SK-N-SH treated with all-trans-retinoic acid at 6 μM for 48 hours (cell line): ENCODE measurements at regions not wholly inside any gene's neighbourhood (a gene's known extent, or its start where the extent isn't known, plus 50 kb on each side); places are given as distances from the start of the nearest gene placed in this dataset.

Experiments
- ATAC-seq: fragments of 200-7000 bp; cut with Tn5 transposase; 3 replicates; pipeline ENCODE4 v1.9.1; 2020; ENCODE audit warnings: mild to moderate bottlenecking, moderate library complexity
- ARNTL ChIP-seq: fragments of 450-650 bp; formaldehyde crosslinking; IDR thresholded peaks from 2 replicates; pipeline ENCODE4 v1.5.0; 2020; ENCODE audit warnings: low read depth, mild to moderate bottlenecking, moderate library complexity, borderline replicate concordance
- BACH2 ChIP-seq: fragments of 250-450 bp; sonication (Bioruptor Pico); IDR thresholded peaks from 2 replicates; pipeline ENCODE4 v1.9.0; 2021; ENCODE audit warnings: mild to moderate bottlenecking, borderline replicate concordance
- CSDC2 ChIP-seq: fragments of 250-450 bp; sonication (Bioruptor Pico); IDR thresholded peaks from 2 replicates; pipeline ENCODE4 v1.5.0; 2020; ENCODE audit warnings: mild to moderate bottlenecking, moderate library complexity
- ESRRG ChIP-seq: fragments of 250-450 bp; sonication (Bioruptor Pico); IDR thresholded peaks from 2 replicates; pipeline ENCODE4 v1.6.1; 2021; ENCODE audit warnings: mild to moderate bottlenecking
- GLIS3 ChIP-seq: fragments of 250-450 bp; sonication (Bioruptor Pico); IDR thresholded peaks from 2 replicates; pipeline ENCODE4 v1.5.0; 2020; ENCODE audit warnings: mild to moderate bottlenecking, moderate library complexity
- ISL1 ChIP-seq: fragments of 250-450 bp; sonication (Bioruptor Pico); IDR thresholded peaks from 2 replicates; pipeline ENCODE4 v2.1.2; 2022; ENCODE audit warnings: mild to moderate bottlenecking, moderate library complexity
- OSR1 ChIP-seq: fragments of 250-450 bp; sonication (Bioruptor Pico); IDR thresholded peaks from 2 replicates; pipeline ENCODE4 v1.8.0; 2022; ENCODE audit warnings: moderate library complexity, mild to moderate bottlenecking, inconsistent platforms
- PPARA ChIP-seq: fragments of 250-450 bp; sonication (Bioruptor Pico); IDR thresholded peaks from 2 replicates; pipeline ENCODE4 v1.5.0; 2020; ENCODE audit warnings: mild to moderate bottlenecking, borderline replicate concordance
- RARB ChIP-seq: fragments of 250-450 bp; sonication (Bioruptor Pico); IDR thresholded peaks from 2 replicates; pipeline ENCODE4 v1.8.0; 2021; ENCODE audit warnings: mild to moderate bottlenecking, moderate library complexity
- SNAI2 ChIP-seq: fragments of 250-450 bp; sonication (Bioruptor Pico); IDR thresholded peaks from 2 replicates; pipeline ENCODE4 v1.5.0; 2020; ENCODE audit warnings: mild to moderate bottlenecking, moderate library complexity
- TCF4 ChIP-seq: fragments of 250-450 bp; sonication (Bioruptor Pico); IDR thresholded peaks from 2 replicates; pipeline ENCODE4 v1.8.0; 2021; ENCODE audit warnings: mild to moderate bottlenecking, moderate library complexity, borderline replicate concordance
- TOX ChIP-seq: fragments of 250-450 bp; sonication (Bioruptor Pico); IDR thresholded peaks from 2 replicates; pipeline ENCODE4 v1.8.0; 2021; ENCODE audit warnings: mild to moderate bottlenecking, moderate library complexity, borderline replicate concordance
- TSHZ2 ChIP-seq: fragments of 250-450 bp; sonication (Bioruptor Pico); IDR thresholded peaks from 2 replicates; pipeline ENCODE4 v1.5.0; 2020; ENCODE audit warnings: mild to moderate bottlenecking, moderate library complexity
- ZC3H10 ChIP-seq: fragments of 250-450 bp; sonication (Bioruptor Pico); IDR thresholded peaks from 2 replicates; pipeline ENCODE4 v1.5.1; 2021; ENCODE audit warnings: mild to moderate bottlenecking, moderate library complexity
- ZFP3 ChIP-seq: fragments of 250-450 bp; sonication (Bioruptor Pico); IDR thresholded peaks from 2 replicates; pipeline ENCODE4 v1.5.0; 2020; ENCODE audit warnings: mild to moderate bottlenecking, moderate library complexity
- ZFP30 ChIP-seq: fragments of 450-650 bp; formaldehyde crosslinking; IDR thresholded peaks from 2 replicates; pipeline ENCODE4 v1.5.0; 2022; ENCODE audit warnings: mild to moderate bottlenecking, moderate library complexity
- ZNF565 ChIP-seq: fragments of 450-650 bp; formaldehyde crosslinking; conservative IDR thresholded peaks from 2 replicates; pipeline ENCODE4 v1.5.0; 2020; ENCODE audit warnings: low read depth, mild to moderate bottlenecking, moderate library complexity
- ZNF70 ChIP-seq: fragments of 450-650 bp; formaldehyde crosslinking; IDR thresholded peaks from 2 replicates; pipeline ENCODE4 v1.5.0; 2020; ENCODE audit warnings: mild to moderate bottlenecking, moderate library complexity
- ZNF8 ChIP-seq: fragments of 450-650 bp; formaldehyde crosslinking; IDR thresholded peaks from 2 replicates; pipeline ENCODE4 v1.5.0; 2020; ENCODE audit warnings: mild to moderate bottlenecking, moderate library complexity
- TF ChIP-seq, protein P1 (sequence below): fragments of 250-450 bp; sonication (Bioruptor Pico); IDR thresholded peaks from 2 replicates; pipeline ENCODE4 v1.5.1; 2020; ENCODE audit warnings: low read depth, mild to moderate bottlenecking, moderate library complexity
- TF ChIP-seq, protein P2 (sequence below): fragments of 250-450 bp; sonication (Bioruptor Pico); IDR thresholded peaks from 2 replicates; pipeline ENCODE4 v1.8.0; 2021; ENCODE audit warnings: low read depth, mild to moderate bottlenecking, moderate library complexity, borderline replicate concordance
- TF ChIP-seq, protein P3 (sequence below): fragments of 250-450 bp; sonication (Bioruptor Pico); IDR thresholded peaks from 2 replicates; pipeline ENCODE4 v1.5.1; 2021; ENCODE audit warnings: mild to moderate bottlenecking, moderate library complexity

DNA sequence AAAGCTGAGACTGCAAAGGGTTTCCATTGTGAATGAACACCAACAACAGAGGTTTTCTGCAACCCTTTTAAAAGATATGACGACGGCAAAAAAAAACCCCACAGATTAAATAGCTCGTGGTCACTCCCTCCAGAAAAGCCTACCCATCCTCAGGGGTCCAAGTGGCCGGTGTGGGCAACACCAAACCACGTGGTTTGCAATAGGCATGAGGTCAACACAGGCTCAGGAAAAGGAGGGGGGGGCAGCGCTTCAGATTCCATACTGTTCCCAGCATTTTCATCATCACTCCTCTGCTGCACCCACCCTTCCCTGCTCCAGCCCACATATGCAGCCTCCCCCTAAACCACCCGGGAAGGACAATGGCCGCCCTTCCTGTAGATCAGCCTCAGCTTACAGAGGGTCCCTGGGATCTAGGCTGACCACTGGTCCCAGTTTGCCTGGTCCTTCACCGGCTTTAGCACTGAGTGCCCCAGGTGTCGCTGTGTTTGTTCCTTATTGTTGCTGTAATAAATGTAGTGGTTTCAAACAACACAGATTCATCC lies 122.8 kb upstream of the PHACTR3 start:
- no peak for TF ChIP-seq TOX (CRISPR knock-in tag)
- ATAC-seq, result no peak

DNA sequence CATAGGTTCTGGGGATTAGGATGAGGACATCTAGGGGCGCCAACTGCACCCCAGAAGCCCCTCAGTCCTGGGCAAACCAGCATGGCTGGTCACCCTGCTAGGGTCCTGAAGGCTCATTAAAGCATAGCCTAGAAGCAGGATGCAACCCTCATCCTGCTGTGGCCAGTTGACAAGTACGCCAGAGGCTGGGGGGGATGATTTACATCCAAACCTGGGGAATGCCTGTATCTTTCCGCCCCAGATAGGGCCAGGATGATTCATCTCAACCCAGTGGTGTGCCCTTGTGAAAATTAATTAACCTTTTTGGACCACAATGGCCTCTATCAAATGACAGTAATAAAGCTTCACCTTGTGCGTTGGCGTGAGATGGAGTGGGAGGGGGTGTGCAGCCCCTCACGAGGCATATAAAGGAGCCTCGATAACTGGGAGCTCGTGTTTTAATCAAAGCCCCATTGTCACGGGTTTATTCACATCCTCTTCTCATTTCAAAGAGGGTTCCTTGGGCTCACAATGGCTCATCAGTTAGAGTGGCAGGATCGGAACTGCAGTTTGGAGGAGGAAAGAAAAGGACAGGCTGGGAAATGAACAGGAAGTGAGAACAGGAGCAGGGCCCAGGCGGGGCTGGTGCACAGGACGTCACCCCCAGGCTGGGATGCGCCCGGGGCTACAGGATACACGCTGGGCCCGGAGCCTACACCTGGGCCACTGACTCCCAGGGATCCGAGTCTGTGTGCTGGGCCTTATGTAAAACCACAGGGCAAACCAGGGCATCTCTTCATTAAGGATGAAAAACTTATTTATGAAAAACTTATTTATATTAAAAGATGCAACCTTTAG lies 121.8 kb upstream of the PHACTR3 start:
- TF ChIP-seq SNAI2, result no peak
- TF ChIP-seq ZNF8 (CRISPR knock-in tag), result no peak
- no peak for TF ChIP-seq TCF4 (CRISPR knock-in tag)
- TF ChIP-seq, protein P1, sequence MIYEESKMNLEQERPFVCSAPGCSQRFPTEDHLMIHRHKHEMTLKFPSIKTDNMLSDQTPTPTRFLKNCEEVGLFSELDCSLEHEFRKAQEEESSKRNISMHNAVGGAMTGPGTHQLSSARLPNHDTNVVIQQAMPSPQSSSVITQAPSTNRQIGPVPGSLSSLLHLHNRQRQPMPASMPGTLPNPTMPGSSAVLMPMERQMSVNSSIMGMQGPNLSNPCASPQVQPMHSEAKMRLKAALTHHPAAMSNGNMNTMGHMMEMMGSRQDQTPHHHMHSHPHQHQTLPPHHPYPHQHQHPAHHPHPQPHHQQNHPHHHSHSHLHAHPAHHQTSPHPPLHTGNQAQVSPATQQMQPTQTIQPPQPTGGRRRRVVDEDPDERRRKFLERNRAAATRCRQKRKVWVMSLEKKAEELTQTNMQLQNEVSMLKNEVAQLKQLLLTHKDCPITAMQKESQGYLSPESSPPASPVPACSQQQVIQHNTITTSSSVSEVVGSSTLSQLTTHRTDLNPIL (CRISPR knock-in tag), result no peak
- no peak for TF ChIP-seq PPARA (CRISPR knock-in tag)
- TF ChIP-seq RARB (CRISPR knock-in tag), result no peak
- no peak for TF ChIP-seq ZFP30 (CRISPR knock-in tag)
- TF ChIP-seq ZNF565 (CRISPR knock-in tag), result no peak
- no peak for TF ChIP-seq ZFP3 (CRISPR knock-in tag)
- no peak for TF ChIP-seq ESRRG (CRISPR knock-in tag)
- TF ChIP-seq ZNF70 (CRISPR knock-in tag), result no peak
- no peak for TF ChIP-seq TOX (CRISPR knock-in tag)
- TF ChIP-seq BACH2 (CRISPR knock-in tag), result no peak
- TF ChIP-seq ZC3H10 (CRISPR knock-in tag), result no peak
- no peak for TF ChIP-seq ARNTL (CRISPR knock-in tag)
- no peak for TF ChIP-seq ISL1 (CRISPR knock-in tag)
- no peak for TF ChIP-seq TSHZ2 (CRISPR knock-in tag)
- TF ChIP-seq, protein P2, sequence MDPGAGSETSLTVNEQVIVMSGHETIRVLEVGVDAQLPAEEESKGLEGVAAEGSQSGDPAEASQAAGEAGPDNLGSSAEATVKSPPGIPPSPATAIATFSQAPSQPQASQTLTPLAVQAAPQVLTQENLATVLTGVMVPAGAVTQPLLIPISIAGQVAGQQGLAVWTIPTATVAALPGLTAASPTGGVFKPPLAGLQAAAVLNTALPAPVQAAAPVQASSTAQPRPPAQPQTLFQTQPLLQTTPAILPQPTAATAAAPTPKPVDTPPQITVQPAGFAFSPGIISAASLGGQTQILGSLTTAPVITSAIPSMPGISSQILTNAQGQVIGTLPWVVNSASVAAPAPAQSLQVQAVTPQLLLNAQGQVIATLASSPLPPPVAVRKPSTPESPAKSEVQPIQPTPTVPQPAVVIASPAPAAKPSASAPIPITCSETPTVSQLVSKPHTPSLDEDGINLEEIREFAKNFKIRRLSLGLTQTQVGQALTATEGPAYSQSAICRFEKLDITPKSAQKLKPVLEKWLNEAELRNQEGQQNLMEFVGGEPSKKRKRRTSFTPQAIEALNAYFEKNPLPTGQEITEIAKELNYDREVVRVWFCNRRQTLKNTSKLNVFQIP (CRISPR knock-in tag), result no peak
- no peak for TF ChIP-seq CSDC2 (CRISPR knock-in tag)
- ATAC-seq, result no peak

DNA sequence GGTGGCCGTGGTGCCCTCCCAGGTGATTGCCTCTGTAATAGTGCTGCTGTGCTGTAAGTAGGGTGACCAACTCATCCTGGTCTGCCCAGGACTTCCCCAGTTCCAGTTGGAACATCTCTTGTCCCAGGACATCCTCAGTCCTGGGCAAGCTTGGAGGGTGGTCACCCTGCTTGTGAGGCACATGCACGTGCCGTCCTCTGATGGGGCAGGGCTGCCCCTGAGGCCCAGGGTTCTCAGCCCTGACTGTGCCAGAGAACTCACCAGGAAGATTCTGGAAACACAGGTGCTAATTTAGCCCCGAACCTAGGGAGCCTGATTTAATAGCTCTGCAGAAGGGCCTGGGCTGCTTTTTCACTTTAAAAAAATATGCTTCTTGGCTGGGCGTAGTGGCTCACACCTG lies 120.9 kb upstream of the PHACTR3 start:
- no peak for ATAC-seq
- TF ChIP-seq GLIS3, result no peak
- no peak for TF ChIP-seq ZC3H10 (CRISPR knock-in tag)
- no peak for TF ChIP-seq TSHZ2 (CRISPR knock-in tag)
- no peak for TF ChIP-seq ESRRG (CRISPR knock-in tag)
- TF ChIP-seq ARNTL (CRISPR knock-in tag), result no peak
- TF ChIP-seq OSR1, result no peak
- TF ChIP-seq RARB (CRISPR knock-in tag), result no peak
- TF ChIP-seq ZNF70 (CRISPR knock-in tag), result no peak
- no peak for TF ChIP-seq BACH2 (CRISPR knock-in tag)
- no peak for TF ChIP-seq ZNF565 (CRISPR knock-in tag)
- no peak for TF ChIP-seq ZFP3 (CRISPR knock-in tag)
- TF ChIP-seq ZNF8 (CRISPR knock-in tag), result no peak
- no peak for TF ChIP-seq CSDC2 (CRISPR knock-in tag)
- TF ChIP-seq SNAI2, result no peak
- TF ChIP-seq, protein P2 (CRISPR knock-in tag), result no peak
- no peak for TF ChIP-seq ZFP30 (CRISPR knock-in tag)
- TF ChIP-seq, protein P3, sequence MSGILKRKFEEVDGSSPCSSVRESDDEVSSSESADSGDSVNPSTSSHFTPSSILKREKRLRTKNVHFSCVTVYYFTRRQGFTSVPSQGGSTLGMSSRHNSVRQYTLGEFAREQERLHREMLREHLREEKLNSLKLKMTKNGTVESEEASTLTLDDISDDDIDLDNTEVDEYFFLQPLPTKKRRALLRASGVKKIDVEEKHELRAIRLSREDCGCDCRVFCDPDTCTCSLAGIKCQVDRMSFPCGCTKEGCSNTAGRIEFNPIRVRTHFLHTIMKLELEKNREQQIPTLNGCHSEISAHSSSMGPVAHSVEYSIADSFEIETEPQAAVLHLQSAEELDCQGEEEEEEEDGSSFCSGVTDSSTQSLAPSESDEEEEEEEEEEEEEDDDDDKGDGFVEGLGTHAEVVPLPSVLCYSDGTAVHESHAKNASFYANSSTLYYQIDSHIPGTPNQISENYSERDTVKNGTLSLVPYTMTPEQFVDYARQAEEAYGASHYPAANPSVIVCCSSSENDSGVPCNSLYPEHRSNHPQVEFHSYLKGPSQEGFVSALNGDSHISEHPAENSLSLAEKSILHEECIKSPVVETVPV (CRISPR knock-in tag), result no peak
